ENCODE measurements at regions not wholly inside any gene's neighbourhood (a gene's known extent, or its start where the extent isn't known, plus 50 kb on each side); places are given as distances from the start of the nearest gene placed in this dataset.

DNA sequence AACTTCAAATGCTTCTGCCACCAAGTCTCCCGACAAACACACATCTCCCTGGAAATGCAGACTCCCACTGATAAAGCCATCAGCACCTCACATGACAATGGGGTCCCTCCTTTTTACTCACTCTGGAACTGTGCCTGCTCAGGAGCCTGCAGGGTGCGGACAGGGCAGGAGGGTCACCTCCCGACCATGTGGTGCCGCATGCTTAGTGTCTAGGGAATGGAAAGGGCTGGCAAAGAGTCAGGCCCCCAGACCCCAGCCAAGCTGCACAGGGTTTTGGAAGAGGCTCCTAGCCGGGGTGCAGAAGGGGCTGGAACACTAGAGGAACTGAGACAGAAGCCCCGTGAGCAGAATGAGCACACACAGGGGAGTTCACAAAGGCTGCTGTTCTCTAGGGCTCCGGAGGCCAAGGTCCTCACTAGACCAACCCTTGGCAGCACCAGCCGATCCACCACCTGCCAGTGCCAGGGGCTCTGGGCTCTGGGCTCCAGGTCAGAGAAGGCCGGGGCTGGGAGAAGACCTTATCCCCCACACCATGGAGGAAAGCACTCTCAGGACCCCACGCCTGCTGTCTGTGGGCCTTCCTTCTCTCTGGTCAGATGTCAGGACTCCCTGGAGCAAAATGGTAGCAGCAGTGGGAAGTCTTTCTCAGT lies 125.1 kb upstream of the FGF3 start:
- POLR2A ChIA-PET, result no interaction called here
- TF ChIP-seq, protein P1, sequence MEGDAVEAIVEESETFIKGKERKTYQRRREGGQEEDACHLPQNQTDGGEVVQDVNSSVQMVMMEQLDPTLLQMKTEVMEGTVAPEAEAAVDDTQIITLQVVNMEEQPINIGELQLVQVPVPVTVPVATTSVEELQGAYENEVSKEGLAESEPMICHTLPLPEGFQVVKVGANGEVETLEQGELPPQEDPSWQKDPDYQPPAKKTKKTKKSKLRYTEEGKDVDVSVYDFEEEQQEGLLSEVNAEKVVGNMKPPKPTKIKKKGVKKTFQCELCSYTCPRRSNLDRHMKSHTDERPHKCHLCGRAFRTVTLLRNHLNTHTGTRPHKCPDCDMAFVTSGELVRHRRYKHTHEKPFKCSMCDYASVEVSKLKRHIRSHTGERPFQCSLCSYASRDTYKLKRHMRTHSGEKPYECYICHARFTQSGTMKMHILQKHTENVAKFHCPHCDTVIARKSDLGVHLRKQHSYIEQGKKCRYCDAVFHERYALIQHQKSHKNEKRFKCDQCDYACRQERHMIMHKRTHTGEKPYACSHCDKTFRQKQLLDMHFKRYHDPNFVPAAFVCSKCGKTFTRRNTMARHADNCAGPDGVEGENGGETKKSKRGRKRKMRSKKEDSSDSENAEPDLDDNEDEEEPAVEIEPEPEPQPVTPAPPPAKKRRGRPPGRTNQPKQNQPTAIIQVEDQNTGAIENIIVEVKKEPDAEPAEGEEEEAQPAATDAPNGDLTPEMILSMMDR (IDR thresholded peaks at IDR 0.05; ENCODE audit: insufficient read depth, low read depth, low read length), result no peak

GRCh38 chr11:69945157-69945556 lies 125.9 kb upstream of the FGF3 start:
- peaks cover 4% of the 10 kb centered on the region; the same call in 1 of the 2 replicates for H3K27me3 ChIP-seq (ENCODE audit: control insufficient read depth, insufficient read depth, low read length)
- TF ChIP-seq, protein P1 (IDR thresholded peaks at IDR 0.05; ENCODE audit: insufficient read depth, low read depth, low read length), result no peak
- CTCF ChIA-PET, result no interaction called here
- H3K4me3 ChIP-seq (ENCODE audit: low read depth, low read length), result no peak overlapping the region
- no peaks in the 10 kb centered on the region for H3K36me3 ChIP-seq (ENCODE audit: control insufficient read depth, insufficient read depth, low read length)
- DNase-seq (ENCODE audit: low read depth), result no peak
- POLR2A ChIA-PET, result no interaction called here

More for the DNA sequence above, 125.1 kb upstream of the FGF3 start:
- CTCF ChIA-PET, result no interaction called here
- H3K4me3 ChIP-seq (ENCODE audit: low read depth, low read length), result no peak overlapping the region
- DNase-seq (ENCODE audit: low read depth), result no peak
- H3K36me3 ChIP-seq (ENCODE audit: control insufficient read depth, insufficient read depth, low read length), result no peaks in the 10 kb centered on the region
- H3K27me3 ChIP-seq (ENCODE audit: control insufficient read depth, insufficient read depth, low read length), result peaks cover 4% of the 10 kb centered on the region; the same call in 1 of the 2 replicates

- TF ChIP-seq, protein P1 (IDR thresholded peaks at IDR 0.05; ENCODE audit: insufficient read depth, low read depth, low read length), result no peak
- DNase-seq (ENCODE audit: low read depth), result no peak
- CTCF ChIA-PET, result interaction anchor here (0.7 to 1.2 kb wide), 3 partner anchors 28 to 756 kb away, joined by 3 read pairs; no protein-coding TSS in a partner anchor
These were observed 128.0 kb upstream of the FGF3 start for GRCh38 chr11:69947059-69947792.

DNA sequence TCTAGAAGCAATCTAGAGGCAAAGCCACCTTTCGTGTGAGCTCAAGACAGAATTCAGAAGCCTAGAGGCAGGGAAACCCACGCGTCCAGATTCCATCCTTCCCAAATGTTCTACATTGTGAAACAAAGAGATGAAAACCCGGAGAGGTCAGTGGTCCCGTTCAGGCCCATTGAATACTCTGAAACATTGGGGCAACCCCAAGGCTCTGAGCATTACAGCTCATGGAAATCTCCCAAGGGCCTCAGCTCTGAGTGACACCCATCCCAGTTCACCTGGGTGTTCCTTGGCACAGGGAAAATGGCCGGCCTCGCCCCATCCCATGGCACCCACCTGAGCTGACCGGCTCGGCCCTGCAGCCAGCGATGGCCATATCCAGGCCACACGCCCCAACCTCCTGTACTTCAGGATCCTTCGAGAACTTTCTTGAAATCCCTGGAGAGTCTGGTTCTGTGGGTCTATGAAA lies 128.6 kb upstream of the FGF3 start:
- TF ChIP-seq, protein P1 (IDR thresholded peaks at IDR 0.05; ENCODE audit: insufficient read depth, low read depth, low read length), result no peak
- Histone ChIP-seq H3K36me3 (ENCODE audit: control insufficient read depth, insufficient read depth, low read length) (no peaks in the 10 kb centered on the region), H3K4me3 (ENCODE audit: low read depth, low read length) (no peak overlapping the region), H3K27me3 (ENCODE audit: control insufficient read depth, insufficient read depth, low read length) (peaks cover 4% of the 10 kb centered on the region)
- ChIA-PET POLR2A (no interaction called here), CTCF (interaction anchor here (1.1 kb wide), 1 partner anchor 31 kb away, joined by 3 read pairs; no protein-coding TSS in a partner anchor)
- DNase-seq (ENCODE audit: low read depth), result no peak

More at GRCh38 chr11:69947059-69947792, 128.0 kb upstream of the FGF3 start:
- H3K4me3 ChIP-seq (ENCODE audit: low read depth, low read length), result no peak overlapping the region
- no peaks in the 10 kb centered on the region for H3K36me3 ChIP-seq (ENCODE audit: control insufficient read depth, insufficient read depth, low read length)
- POLR2A ChIA-PET, result no interaction called here
- peaks cover 4% of the 10 kb centered on the region for H3K27me3 ChIP-seq (ENCODE audit: control insufficient read depth, insufficient read depth, low read length)

Data from BJ (cell line).